ENCODE measurements at regions not wholly inside any gene's neighbourhood (a gene's known extent, or its start where the extent isn't known, plus 50 kb on each side); places are given as distances from the start of the nearest gene placed in this dataset.

GRCh38 chr7:15867441-15867840 is 181.0 kb upstream of the MEOX2 start:
- DNase-seq (ENCODE audit: low read depth in 1 of 2, low spot score in 1 of 2) = no peak

DNA sequence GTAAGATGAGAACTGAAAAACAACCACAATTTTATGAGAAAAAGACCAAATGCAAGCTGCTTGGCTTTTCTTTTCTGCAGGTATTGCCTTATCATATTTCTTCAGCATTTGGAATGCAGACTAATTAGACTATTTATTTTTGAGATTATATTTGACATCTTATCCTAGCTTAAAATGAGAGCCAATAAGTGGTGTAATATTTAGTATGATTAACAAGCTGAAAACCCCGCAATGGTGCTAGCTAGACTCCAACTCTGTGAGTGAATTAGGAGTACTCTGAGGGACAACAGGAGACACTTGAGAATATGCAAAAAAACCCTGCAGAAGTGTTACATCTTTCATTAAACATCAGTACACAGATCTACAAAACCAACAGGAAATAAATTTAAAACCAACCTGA is 180.3 kb upstream of the MEOX2 start:
- no peak for DNase-seq (ENCODE audit: low read depth in 1 of 2, low spot score in 1 of 2)

DNA sequence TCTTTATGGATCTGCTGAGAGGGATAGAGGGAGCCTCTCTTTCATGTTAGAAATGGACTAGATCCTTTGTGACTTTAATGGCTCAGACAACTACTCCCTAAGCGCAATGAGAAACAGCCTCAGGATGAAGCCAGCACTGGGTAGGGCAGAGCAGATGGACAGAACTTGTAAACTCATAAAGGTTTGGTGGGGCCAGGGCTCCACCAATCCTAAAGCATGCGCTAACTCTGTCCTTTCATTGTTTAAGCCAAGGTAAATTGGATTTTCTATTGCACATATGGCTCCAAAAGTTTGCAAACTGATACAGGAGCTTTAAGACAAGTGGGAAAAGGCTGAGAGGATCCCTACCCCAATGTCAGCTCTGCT is 178.1 kb upstream of the MEOX2 start:
- no peak for DNase-seq (ENCODE audit: low read depth in 1 of 2, low spot score in 1 of 2)

GRCh38 chr7:15863951-15864625 is 177.6 kb upstream of the MEOX2 start:
- no peak for DNase-seq (ENCODE audit: low read depth in 1 of 2, low spot score in 1 of 2)

- DNase-seq (ENCODE audit: low read depth in 1 of 2, low spot score in 1 of 2) = no peak
Measured at GRCh38 chr7:15862781-15863165, 176.3 kb upstream of the MEOX2 start.

GRCh38 chr7:15862016-15862780 is 175.7 kb upstream of the MEOX2 start:
- DNase-seq (ENCODE audit: low read depth in 1 of 2, low spot score in 1 of 2) = no peak

- no peak for DNase-seq (ENCODE audit: low read depth in 1 of 2, low spot score in 1 of 2)
Measured at GRCh38 chr7:15860264-15860949, 173.9 kb upstream of the MEOX2 start.

- no peak for DNase-seq (ENCODE audit: low read depth in 1 of 2, low spot score in 1 of 2)
Measured at GRCh38 chr7:15857026-15857425, 170.5 kb upstream of the MEOX2 start.

DNA sequence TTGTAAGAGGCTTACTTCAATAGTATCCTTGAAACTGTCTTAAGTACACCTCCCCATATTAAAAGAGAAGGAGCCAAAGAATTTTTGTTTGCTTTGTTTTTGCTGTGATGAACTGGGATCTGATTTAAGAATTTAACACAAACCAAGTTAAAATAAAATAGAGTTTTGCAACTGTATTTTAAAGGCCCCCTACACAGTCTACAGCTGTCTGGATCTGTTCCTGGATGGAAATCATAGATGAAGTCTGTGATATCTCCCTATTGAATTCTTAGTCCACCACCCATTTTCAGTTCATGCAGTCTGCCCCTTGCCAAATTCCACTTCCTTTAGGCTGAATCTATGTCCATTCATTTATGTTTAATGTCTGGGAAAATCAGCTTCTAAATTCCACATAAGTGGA is 169.8 kb upstream of the MEOX2 start:
- DNase-seq (ENCODE audit: low read depth in 1 of 2, low spot score in 1 of 2) = no peak

GRCh38 chr7:15855525-15856109 is 169.1 kb upstream of the MEOX2 start:
- DNase-seq (ENCODE audit: low read depth in 1 of 2, low spot score in 1 of 2) = no peak

- no peak for DNase-seq (ENCODE audit: low read depth in 1 of 2, low spot score in 1 of 2)
Measured at GRCh38 chr7:15854841-15855524, 168.5 kb upstream of the MEOX2 start.

GRCh38 chr7:15853832-15854470 is 167.5 kb upstream of the MEOX2 start:
- DNase-seq (ENCODE audit: low read depth in 1 of 2, low spot score in 1 of 2) = no peak

- no peak for DNase-seq (ENCODE audit: low read depth in 1 of 2, low spot score in 1 of 2)
Measured at GRCh38 chr7:15851201-15851600, 164.7 kb upstream of the MEOX2 start.

DNA sequence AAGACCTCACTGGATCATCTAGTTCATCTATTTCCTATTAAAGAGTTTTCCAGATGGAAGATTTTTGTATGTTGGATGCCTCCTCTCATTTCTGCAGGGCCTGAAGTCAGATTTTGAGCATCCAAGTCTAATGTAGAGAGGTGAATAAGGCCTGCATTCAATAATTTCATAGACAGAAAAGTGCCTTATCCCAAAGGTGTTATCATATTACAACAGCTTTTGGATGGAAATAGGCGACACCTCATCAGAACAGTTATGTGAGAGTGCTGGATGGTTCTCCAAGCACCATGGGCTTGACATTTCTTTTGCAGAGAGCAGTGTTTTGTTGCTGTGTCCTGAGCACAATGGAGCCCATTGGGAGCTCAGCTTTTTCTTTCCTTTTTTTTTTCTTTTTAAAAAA is 162.4 kb upstream of the MEOX2 start:
- no peak for DNase-seq (ENCODE audit: low read depth in 1 of 2, low spot score in 1 of 2)

DNA sequence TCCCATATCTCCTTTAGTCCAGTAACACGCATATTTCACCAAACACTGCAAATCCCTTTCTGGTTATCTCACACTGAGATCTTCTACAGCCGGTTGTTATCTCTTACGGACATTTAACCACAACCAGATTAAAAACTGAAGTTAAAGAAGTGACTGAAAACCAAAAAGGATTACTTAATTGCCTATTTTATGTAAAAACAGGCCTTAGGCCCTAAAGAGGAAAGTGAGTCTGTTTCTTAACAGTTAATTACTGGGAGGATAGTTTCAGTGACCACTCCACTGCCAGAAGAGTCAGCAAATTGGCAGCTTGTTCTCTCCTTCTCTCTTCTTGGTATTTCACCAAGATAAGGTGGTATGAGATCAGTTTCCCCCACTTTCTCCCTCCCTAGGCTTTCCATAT is 161.9 kb upstream of the MEOX2 start:
- DNase-seq (ENCODE audit: low read depth in 1 of 2, low spot score in 1 of 2) = no peak

GRCh38 chr7:15845868-15846267 is 159.4 kb upstream of the MEOX2 start:
- no peak for DNase-seq (ENCODE audit: low read depth in 1 of 2, low spot score in 1 of 2)

DNA sequence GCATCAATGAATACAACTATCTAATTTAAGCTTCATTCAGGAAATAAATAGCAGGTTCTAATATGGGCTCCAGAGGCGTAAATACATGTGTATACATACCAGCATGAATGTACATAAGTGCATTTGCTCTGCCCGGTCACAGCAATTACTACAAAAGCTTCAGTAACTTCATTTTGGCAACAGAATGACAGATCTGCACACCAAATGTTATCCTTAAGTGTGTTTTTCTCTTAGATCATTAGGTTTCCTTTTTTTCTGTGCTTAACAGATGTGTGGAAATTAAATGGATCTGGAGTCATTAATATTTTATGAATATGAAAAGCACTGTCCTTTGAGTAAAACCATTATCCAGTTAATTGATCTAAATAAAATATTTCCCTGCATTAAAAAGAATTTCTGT is 159.0 kb upstream of the MEOX2 start:
- DNase-seq (ENCODE audit: low read depth in 1 of 2, low spot score in 1 of 2) = no peak

DNA sequence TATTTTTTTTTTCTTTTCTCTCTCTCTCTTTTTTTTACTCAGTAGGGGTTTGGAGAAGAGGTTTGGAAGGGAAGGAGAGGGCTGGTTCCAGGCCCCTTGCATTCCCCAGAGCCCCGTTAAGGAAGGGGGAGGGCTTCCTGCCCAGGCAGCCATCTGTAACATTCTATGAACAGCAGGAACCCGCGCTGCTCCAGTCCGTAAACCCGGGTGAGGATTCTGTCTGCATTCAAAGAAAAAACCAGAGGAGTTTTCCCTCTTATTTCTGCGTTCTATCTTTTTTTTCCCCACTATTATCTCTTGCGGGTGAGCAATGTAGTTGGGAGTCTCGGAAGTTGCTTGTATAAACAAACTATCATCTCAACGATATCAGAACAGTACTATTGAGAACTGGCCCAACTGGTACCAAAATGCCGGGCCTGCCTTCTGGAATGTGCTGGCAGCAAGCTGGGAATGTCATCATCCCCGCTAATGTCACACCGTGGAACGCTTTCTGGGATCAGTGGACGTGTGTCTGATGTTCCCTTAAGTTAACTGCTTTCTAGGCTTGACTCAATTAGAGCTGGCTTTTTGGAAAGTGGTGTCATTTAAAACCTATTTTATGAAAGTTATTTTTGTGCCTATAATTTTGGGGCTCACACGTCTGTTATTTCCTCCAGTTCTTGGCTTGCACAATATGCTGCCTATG is 153.1 kb upstream of the MEOX2 start:
- DNase-seq (ENCODE audit: low read depth in 1 of 2, low spot score in 1 of 2) = no peak

DNA sequence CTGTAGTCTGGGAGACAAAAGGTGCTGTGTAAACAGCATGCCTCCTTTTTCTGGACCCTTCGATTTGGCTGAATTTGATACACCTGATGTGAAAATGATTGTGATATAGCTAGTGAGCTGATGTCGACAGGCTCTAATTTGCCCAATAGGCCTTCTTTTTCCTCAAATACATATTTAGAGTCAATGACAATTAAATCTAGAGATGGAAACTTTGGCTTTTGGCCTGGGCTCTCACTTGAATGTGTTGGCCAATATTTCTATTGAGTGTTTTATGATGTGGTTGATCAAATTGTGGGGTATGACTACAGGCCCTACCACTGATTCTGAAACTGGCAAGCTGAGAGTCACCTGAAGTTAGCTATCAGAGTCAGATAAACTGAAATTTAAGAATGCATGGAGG is 151.8 kb upstream of the MEOX2 start:
- DNase-seq (ENCODE audit: low read depth in 1 of 2, low spot score in 1 of 2) = no peak

DNA sequence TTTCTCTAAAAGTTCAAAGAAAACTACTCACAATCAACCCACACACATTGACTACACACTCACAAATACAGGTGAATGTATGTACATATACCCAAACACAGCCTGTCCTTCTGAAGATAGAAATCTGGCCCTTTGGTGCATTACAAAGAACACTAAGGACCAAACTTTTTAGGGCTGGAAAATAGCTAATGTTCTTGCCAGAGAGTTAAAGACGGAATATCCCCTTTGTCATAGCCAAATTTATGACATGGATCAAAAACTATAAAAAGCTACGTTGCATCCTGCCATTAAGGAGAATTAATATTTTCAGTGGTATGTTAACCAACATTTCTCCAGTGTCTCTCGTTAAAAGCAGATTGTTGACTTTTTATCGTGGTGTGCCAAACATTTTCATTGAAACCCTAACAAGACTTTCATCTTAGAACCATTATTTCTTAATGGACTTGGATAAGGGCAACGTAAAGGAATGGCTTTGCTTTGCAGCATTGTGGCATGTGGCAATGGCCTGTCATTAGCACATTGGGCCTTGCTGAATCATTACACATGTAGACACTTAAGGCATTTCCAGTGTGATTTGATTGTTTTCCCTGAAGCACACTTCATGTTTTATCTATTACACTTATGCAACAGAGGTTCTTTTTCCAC is 150.9 kb upstream of the MEOX2 start:
- DNase-seq (ENCODE audit: low read depth in 1 of 2, low spot score in 1 of 2) = no peak

All from activated CD4-positive, alpha-beta T cell treated with anti-CD3 and anti-CD28 coated beads, Interleukin-2, amount 50 U/mL, for 24 hours (primary cell).